GM12878 (cell line): ENCODE measurements at regions not wholly inside any gene's neighbourhood (a gene's known extent, or its start where the extent isn't known, plus 50 kb on each side); places are given as distances from the start of the nearest gene placed in this dataset.

Experiments
- ATF7 ChIP-seq: fragments of 450-650 bp; IDR thresholded peaks from 2 replicates; pipeline ENCODE4 v1.6.1; 2016; ENCODE audit warnings: low read depth, mild to moderate bottlenecking
- CBX3 ChIP-seq: fragments of 200-600 bp; sonication (generic); IDR thresholded peaks from 2 replicates; pipeline ENCODE4 v1.6.1; 2016; ENCODE audit warnings: low read depth, borderline replicate concordance
- FOS ChIP-seq: IDR thresholded peaks from 3 replicates; pipeline ENCODE4 v1.6.1; 2011; ENCODE audit warnings: borderline replicate concordance; ENCODE audit not compliant: insufficient read length; ENCODE audit errors: extremely low read depth
- PML ChIP-seq: IDR thresholded peaks from 2 replicates; pipeline ENCODE4 v1.6.1; 2012; ENCODE audit warnings: low read length, inconsistent platforms
- REST ChIP-seq: IDR thresholded peaks from 2 replicates; pipeline ENCODE4 v1.6.1; 2012; ENCODE audit warnings: mild to moderate bottlenecking, low read depth, low read length
- SIX5 ChIP-seq: IDR thresholded peaks from 2 replicates; pipeline ENCODE4 v1.6.1; 2011; ENCODE audit warnings: mild to moderate bottlenecking, low read depth, low read length, moderate library complexity; ENCODE audit not compliant: severe bottlenecking
- ZBTB33 ChIP-seq: fragments of 450-650 bp; IDR thresholded peaks from 2 replicates; pipeline ENCODE4 v1.6.1; 2017; ENCODE audit warnings: mild to moderate bottlenecking
- ZNF207 ChIP-seq: fragments of 450-650 bp; IDR thresholded peaks from 2 replicates; pipeline ENCODE4 v1.6.1; 2014; ENCODE audit warnings: antibody characterized with exemption, mild to moderate bottlenecking, borderline replicate concordance
- ZNF217 ChIP-seq: fragments of 450-650 bp; IDR thresholded peaks from 2 replicates; pipeline ENCODE4 v1.6.1; 2017; ENCODE audit warnings: antibody characterized with exemption, mild to moderate bottlenecking

GRCh38 chr18:2049986-2050385 lies 521.3 kb downstream of the METTL4 start (continued):
- TF ChIP-seq REST (no peak), FOS (no peak), SIX5 (no peak), CBX3 (no peak), PML (no peak), ZNF207 (no peak), ATF7 (no peak), ZBTB33 (no peak), ZNF217 (no peak)
